Cardiac muscle cell (in vitro differentiated cells and primary cell): ENCODE measurements at regions not wholly inside any gene's neighbourhood (a gene's known extent, or its start where the extent isn't known, plus 50 kb on each side); places are given as distances from the start of the nearest gene placed in this dataset.

Source experiments
- DNase-seq, 2 donors: peaks; one replicate each; pipeline versions ENCODE4 v3.0.0 to v3.0.0-alpha.2; 2010 to 2017; ENCODE audit warnings: low read depth in 1 of 2, low spot score in 1 of 2
- H3K27ac ChIP-seq: fragments of 200-600 bp; sonication (generic); 2 replicates; pipeline ENCODE4 v1.5.1; 2016
- H3K27me3 ChIP-seq: fragments of 200-600 bp; sonication (generic); 2 replicates; pipeline ENCODE4 v1.6.0; 2016; ENCODE audit warnings: control low read depth
- H3K36me3 ChIP-seq: fragments of 200-600 bp; sonication (generic); 2 replicates; pipeline ENCODE4 v1.5.1; 2016; ENCODE audit warnings: control low read depth
- H3K4me1 ChIP-seq: fragments of 200-600 bp; sonication (generic); 2 replicates; pipeline ENCODE4 v1.8.1; 2017; ENCODE audit warnings: low read depth, mild to moderate bottlenecking, mixed run types
- H3K4me3 ChIP-seq: fragments of 200-600 bp; sonication (generic); 2 replicates; pipeline ENCODE4 v1.5.1; 2016; ENCODE audit warnings: mild to moderate bottlenecking
- H3K9me3 ChIP-seq: fragments of 200-600 bp; sonication (generic); 2 replicates; pipeline ENCODE4 v1.5.1; 2017; ENCODE audit warnings: low read depth, mild to moderate bottlenecking, control low read depth
- TF ChIP-seq, protein P1 (sequence below): IDR thresholded peaks from 2 replicates; pipeline ENCODE4 v1.5.1; 2012; ENCODE audit warnings: low read depth, mild to moderate bottlenecking, low read length

DNA sequence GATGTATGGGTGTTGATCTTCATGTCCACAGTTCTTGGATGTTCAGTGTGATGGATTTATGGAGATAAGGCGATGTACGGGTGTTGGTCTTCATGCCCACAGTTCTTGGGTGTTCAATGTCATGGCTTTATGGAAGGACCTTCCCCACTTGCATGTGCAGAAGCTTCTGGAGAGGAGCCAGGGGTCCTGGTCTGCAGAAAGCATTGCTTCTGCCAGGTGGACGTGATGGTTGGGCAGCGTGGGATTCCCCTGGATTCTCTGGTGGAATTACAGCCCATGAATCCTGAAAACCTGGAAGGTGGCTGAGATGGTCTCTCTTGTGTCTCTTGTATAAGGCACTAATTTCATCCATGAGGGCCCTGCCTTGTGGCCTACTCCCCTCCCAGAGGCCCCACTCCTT is 183.7 kb upstream of the TCERG1L start:
- no peak for DNase-seq
- no peaks in the 10 kb centered on the region for H3K27me3 ChIP-seq
- H3K4me1 ChIP-seq: no peaks in the 10 kb centered on the region
- TF ChIP-seq, protein P1, sequence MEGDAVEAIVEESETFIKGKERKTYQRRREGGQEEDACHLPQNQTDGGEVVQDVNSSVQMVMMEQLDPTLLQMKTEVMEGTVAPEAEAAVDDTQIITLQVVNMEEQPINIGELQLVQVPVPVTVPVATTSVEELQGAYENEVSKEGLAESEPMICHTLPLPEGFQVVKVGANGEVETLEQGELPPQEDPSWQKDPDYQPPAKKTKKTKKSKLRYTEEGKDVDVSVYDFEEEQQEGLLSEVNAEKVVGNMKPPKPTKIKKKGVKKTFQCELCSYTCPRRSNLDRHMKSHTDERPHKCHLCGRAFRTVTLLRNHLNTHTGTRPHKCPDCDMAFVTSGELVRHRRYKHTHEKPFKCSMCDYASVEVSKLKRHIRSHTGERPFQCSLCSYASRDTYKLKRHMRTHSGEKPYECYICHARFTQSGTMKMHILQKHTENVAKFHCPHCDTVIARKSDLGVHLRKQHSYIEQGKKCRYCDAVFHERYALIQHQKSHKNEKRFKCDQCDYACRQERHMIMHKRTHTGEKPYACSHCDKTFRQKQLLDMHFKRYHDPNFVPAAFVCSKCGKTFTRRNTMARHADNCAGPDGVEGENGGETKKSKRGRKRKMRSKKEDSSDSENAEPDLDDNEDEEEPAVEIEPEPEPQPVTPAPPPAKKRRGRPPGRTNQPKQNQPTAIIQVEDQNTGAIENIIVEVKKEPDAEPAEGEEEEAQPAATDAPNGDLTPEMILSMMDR: no peak
- no peak overlapping the region for H3K27ac ChIP-seq
- no peaks in the 10 kb centered on the region for H3K9me3 ChIP-seq
- H3K4me3 ChIP-seq: no peak overlapping the region
- no peaks in the 10 kb centered on the region for H3K36me3 ChIP-seq

DNA sequence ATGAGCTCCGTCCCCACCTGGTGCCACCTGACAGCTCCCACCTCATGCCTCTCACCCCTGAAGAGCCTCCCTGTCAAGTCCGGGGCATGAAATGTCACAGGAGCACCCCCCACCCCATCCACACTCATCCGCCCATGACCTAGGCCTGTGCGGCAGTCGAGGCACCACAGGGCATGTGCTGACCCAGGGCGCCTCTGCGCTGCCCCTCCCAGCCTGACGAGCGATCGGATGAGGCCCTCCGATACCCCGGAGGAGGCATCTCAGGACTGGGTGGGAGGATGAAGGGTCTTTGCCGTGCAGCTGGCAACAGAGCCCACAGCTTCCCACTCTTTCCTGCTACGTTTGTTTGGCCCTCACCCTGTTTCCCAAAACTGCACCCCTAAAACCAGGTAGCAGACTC is 184.4 kb upstream of the TCERG1L start:
- Histone ChIP-seq H3K36me3 (no peaks in the 10 kb centered on the region), H3K9me3 (no peaks in the 10 kb centered on the region), H3K27me3 (no peaks in the 10 kb centered on the region), H3K27ac (no peak overlapping the region), H3K4me3 (no peak overlapping the region), H3K4me1 (no peaks in the 10 kb centered on the region)
- TF ChIP-seq, protein P1: no peak
- DNase-seq: no peak

DNA sequence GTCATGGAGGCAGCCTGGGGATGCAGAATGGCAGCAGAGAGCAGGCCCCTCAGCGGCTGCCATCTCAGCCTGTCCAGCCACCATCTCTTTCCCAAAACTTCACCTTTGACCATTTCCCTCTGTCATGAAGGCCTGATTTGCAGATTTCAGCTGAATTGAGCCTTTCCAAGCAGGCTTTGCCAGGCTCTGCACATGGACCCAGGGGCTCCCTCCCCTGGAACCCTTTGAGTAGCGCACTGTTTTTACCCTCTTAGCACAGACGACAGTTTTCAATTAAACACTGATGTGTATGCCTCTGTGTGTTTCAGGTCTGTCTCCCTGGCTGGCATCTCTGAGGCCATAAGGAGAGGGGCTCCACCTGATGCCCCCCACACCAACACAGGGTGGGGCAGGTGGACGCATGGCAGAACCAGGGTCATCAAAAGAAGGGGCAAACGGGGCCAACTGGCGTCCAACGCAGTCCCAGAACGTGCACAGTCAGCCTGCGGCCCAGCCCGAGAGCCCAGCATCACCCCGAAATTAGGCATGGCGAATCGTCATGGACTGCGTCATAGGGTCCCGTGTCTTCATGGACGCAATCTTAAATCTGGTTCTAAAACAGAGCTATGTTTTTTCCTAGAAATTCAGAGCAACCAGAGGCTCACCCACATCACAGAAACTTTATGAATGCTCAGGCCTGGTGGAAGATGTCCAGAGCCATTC is 185.0 kb upstream of the TCERG1L start:
- TF ChIP-seq, protein P1: no peak
- H3K36me3 ChIP-seq: no peaks in the 10 kb centered on the region
- no peak for DNase-seq
- no peak overlapping the region for H3K27ac ChIP-seq
- H3K4me1 ChIP-seq: no peaks in the 10 kb centered on the region
- no peaks in the 10 kb centered on the region for H3K27me3 ChIP-seq
- H3K9me3 ChIP-seq: no peaks in the 10 kb centered on the region
- H3K4me3 ChIP-seq: no peak overlapping the region

DNA sequence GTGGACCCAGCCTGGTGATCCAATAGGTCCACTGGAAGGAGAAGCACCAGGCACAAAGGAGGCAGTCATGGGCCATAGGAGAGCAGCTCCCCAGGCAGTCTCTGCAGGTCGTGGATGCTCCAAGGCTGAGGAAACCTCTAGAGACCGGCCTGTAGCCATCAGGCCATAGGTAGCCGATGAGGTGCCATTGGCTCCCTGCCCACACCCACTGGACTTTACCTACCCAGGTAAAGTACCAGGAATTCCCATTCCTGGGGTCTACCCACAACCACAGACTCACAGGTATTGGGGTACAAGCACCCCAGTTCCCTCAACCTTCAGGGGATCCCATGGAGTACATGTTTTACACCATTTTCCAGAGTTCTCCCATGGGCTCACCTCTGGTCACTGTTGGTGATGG is 188.0 kb upstream of the TCERG1L start:
- Histone ChIP-seq H3K36me3 (no peaks in the 10 kb centered on the region), H3K27ac (no peak overlapping the region), H3K4me1 (no peaks in the 10 kb centered on the region)

DNA sequence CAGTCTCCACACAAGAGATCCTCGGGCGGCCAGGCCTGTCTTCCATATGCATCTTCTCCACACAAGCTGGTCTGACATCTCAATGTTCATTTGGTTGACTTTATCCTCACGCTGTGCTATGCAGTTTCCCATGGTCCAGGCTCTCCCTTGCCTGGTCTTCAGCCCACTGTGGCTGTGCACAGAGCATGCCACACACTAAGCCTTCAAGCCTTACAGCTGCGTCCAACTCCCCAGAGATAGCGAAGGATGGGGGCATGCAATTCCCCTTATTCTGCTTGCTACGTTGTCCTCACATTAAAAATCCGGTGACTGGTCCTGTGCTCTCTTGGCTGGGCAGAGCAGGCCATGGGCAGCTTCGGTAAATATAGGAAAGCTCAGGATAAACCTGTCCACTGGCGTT is 188.7 kb upstream of the TCERG1L start:
- Histone ChIP-seq H3K27me3 (no peaks in the 10 kb centered on the region), H3K9me3 (no peaks in the 10 kb centered on the region), H3K27ac (no peak overlapping the region), H3K36me3 (no peaks in the 10 kb centered on the region), H3K4me1 (no peaks in the 10 kb centered on the region), H3K4me3 (no peak overlapping the region)
- TF ChIP-seq, protein P1: no peak
- no peak for DNase-seq

More for the DNA sequence above, 188.0 kb upstream of the TCERG1L start:
- TF ChIP-seq, protein P1: no peak
- no peaks in the 10 kb centered on the region for H3K9me3 ChIP-seq
- H3K27me3 ChIP-seq: no peaks in the 10 kb centered on the region
- DNase-seq: no peak
- H3K4me3 ChIP-seq: no peak overlapping the region
